ENCODE measurements at regions not wholly inside any gene's neighbourhood (a gene's known extent, or its start where the extent isn't known, plus 50 kb on each side); places are given as distances from the start of the nearest gene placed in this dataset.
"Not testable (repeated sequence)": the region's sequence is repeated elsewhere in the genome, so short reads cannot be mapped to it uniquely, and the experiment has no call there.

DNA sequence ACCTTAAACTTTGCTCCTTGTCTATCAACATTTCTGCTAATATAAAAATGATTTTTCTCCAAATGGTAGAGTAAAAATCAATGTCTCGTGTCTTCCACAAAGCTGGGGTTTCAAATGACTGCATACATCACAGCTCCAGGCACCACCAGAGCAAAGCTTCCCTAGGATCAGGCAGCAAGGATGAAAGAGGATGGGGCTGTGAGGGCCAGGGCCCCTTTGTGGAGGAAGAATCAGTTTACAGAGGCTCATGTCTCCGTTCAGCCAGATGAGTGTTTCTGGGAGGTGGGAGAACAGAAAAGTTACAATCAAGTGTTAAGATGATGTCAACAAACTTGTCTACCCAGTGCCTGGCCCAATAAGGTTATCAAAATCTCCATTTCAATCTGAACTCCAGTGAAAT is 105.5 kb downstream of the BDH1 start:
- POLR2A ChIA-PET: no interaction called here
- WGBS (ENCODE audit: low lambda C conversion rate): 78% methylated on average over 2 of the region's 2 CpGs

DNA sequence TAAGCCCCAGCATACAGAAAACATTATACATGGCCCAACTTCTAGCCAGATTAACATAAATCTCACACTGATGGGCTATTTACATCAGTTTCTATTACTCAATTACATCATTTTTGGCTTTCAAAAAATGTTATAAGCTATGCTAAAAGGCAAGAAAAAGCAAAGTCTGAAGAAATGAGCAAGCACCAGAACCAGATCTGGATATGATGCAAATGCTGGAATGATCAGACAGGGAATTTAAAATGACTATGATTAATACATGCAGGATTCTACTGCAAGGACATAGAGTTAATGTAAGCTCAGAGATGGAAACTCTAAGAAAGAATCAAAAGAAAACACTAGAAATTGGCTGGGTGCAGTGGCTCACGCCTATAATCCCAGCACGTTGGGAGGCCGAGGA is 106.6 kb downstream of the BDH1 start:
- WGBS (ENCODE audit: low lambda C conversion rate): 87% methylated on average over 3 of the region's 3 CpGs
- H3K27me3 ChIP-seq (ENCODE audit: control insufficient read depth in 1 of 2, insufficient read depth in 2 of 2, low read length in 2 of 2): not testable (repeated sequence)

More for the DNA sequence above, 105.5 kb downstream of the BDH1 start:
- intact Hi-C loops (cut with micrococcal nuclease; ENCODE audit: unreplicated experiment) (no loop called here), in situ Hi-C loops (cut with HindIII; ENCODE audit: extremely low pct_ligation_motif_present, low pct_unique_long_range_greater_than_20kb) (loop anchor here (10.0 kb wide), 1 partner anchor 186 kb away; no protein-coding TSS in a partner anchor)
- H4K20me1 ChIP-seq (ENCODE audit: insufficient read depth, low read length): no peaks in the 10 kb centered on the region
- no peak overlapping the region for H3K4me3 ChIP-seq (replicated peaks in 1 of 3; ENCODE audit: insufficient read depth in 1 of 3, low read depth in 2 of 3, low read length in 3 of 3)
- TF ChIP-seq HMG20A (CRISPR knock-in tag; IDR thresholded peaks at IDR 0.05; ENCODE audit: borderline replicate concordance) (no peak), HNRNPH1 (optimal IDR thresholded peaks at IDR 0.05; ENCODE audit: low read depth, low read length) (no peak), ZNF558 (CRISPR knock-in tag; IDR thresholded peaks at IDR 0.05; ENCODE audit: borderline replicate concordance) (no peak), LCORL (IDR thresholded peaks at IDR 0.05) (no peak), LCORL (CRISPR knock-in tag; IDR thresholded peaks at IDR 0.05) (no peak), NKX3-1 (CRISPR knock-in tag; IDR thresholded peaks at IDR 0.05) (no peak), CREB1 (IDR thresholded peaks at IDR 0.05) (no peak), CREB1 (CRISPR knock-in tag; IDR thresholded peaks at IDR 0.05) (no peak), ZFYVE20 (CRISPR knock-in tag; IDR thresholded peaks at IDR 0.05; ENCODE audit: borderline replicate concordance, low read depth) (no peak), HOXD1 (CRISPR knock-in tag; IDR thresholded peaks at IDR 0.05) (no peak), HOXA5 (CRISPR knock-in tag; IDR thresholded peaks at IDR 0.05) (no peak), CREBL2 (CRISPR knock-in tag; IDR thresholded peaks at IDR 0.05; ENCODE audit: borderline replicate concordance) (no peak), SRY (CRISPR knock-in tag; IDR thresholded peaks at IDR 0.05) (no peak), THAP9 (CRISPR knock-in tag; IDR thresholded peaks at IDR 0.05; ENCODE audit: borderline replicate concordance) (no peak), NCOA1 (CRISPR knock-in tag; IDR thresholded peaks at IDR 0.05) (no peak)
- TF ChIP-seq, protein P1, sequence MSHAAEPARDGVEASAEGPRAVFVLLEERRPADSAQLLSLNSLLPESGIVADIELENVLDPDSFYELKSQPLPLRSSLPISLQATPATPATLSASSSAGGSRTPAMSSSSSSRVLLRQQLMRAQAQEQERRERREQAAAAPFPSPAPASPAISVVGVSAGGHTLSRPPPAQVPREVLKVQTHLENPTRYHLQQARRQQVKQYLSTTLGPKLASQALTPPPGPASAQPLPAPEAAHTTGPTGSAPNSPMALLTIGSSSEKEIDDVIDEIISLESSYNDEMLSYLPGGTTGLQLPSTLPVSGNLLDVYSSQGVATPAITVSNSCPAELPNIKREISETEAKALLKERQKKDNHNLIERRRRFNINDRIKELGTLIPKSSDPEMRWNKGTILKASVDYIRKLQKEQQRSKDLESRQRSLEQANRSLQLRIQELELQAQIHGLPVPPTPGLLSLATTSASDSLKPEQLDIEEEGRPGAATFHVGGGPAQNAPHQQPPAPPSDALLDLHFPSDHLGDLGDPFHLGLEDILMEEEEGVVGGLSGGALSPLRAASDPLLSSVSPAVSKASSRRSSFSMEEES (CRISPR knock-in tag; IDR thresholded peaks at IDR 0.05): no peak
- DNase-seq (ENCODE audit: low spot score) (no peak), FAIRE-seq (no peak), ATAC-seq (no peak)
- H3K9ac ChIP-seq (ENCODE audit: insufficient read depth, low read depth, low read length): no peak overlapping the region
- CTCF ChIA-PET (ENCODE audit: low intra/inter-chr PET ratio, low total read pairs): no interaction called here
- BruUV-seq (replicated peaks): no TSS peak
- H3K9me3 ChIP-seq (ENCODE audit: low read length): no peaks in the 10 kb centered on the region
- no peak overlapping the region for H3K27ac ChIP-seq (ENCODE audit: extremely low read length, insufficient read depth, low read length)
- no peaks in the 10 kb centered on the region for H3K36me3 ChIP-seq (replicated peaks in 1 of 2; ENCODE audit: control insufficient read depth in 1 of 2, insufficient read depth in 2 of 2, low read length in 2 of 2)
- no peak overlapping the region for H2AFZ ChIP-seq (ENCODE audit: low read length)
- no peaks in the 10 kb centered on the region for H3K79me2 ChIP-seq (ENCODE audit: insufficient read depth, low read length)
- H3K27me3 ChIP-seq (ENCODE audit: control insufficient read depth in 1 of 2, insufficient read depth in 2 of 2, low read length in 2 of 2): no peaks in the 10 kb centered on the region
- H3K4me2 ChIP-seq (ENCODE audit: low read depth, low read length): no peak overlapping the region
- peaks cover 21% of the 10 kb centered on the region for H3K4me1 ChIP-seq (ENCODE audit: insufficient read depth, low read length)

More for the DNA sequence above, 106.6 kb downstream of the BDH1 start:
- H3K4me3 ChIP-seq (replicated peaks in 1 of 3; ENCODE audit: insufficient read depth in 1 of 3, low read depth in 2 of 3, low read length in 3 of 3); H3K9me3 ChIP-seq (ENCODE audit: low read length); BruUV-seq (replicated peaks); H4K20me1 ChIP-seq (ENCODE audit: insufficient read depth, low read length); ATAC-seq; FAIRE-seq; in situ Hi-C loops (cut with HindIII; ENCODE audit: extremely low pct_ligation_motif_present, low pct_unique_long_range_greater_than_20kb); POLR2A ChIA-PET; H3K9ac ChIP-seq (ENCODE audit: insufficient read depth, low read depth, low read length); H3K27ac ChIP-seq (ENCODE audit: extremely low read length, insufficient read depth, low read length); CTCF ChIA-PET (ENCODE audit: low intra/inter-chr PET ratio, low total read pairs); H3K36me3 ChIP-seq (replicated peaks in 1 of 2; ENCODE audit: control insufficient read depth in 1 of 2, insufficient read depth in 2 of 2, low read length in 2 of 2); DNase-seq (ENCODE audit: low spot score); H3K4me2 ChIP-seq (ENCODE audit: low read depth, low read length); H3K79me2 ChIP-seq (ENCODE audit: insufficient read depth, low read length); intact Hi-C loops (cut with micrococcal nuclease; ENCODE audit: unreplicated experiment); H2AFZ ChIP-seq (ENCODE audit: low read length): not testable (repeated sequence)
- H3K4me1 ChIP-seq (ENCODE audit: insufficient read depth, low read length): peaks cover 19% of the 10 kb centered on the region

All from HepG2 (cell line).